ENCODE measurements at regions not wholly inside any gene's neighbourhood (a gene's known extent, or its start where the extent isn't known, plus 50 kb on each side); places are given as distances from the start of the nearest gene placed in this dataset.

GRCh38 chr4:136012220-136012619, 1520.1 kb downstream of the PCDH18 start:
- TF ChIP-seq CTCF (tag by site-specific recombination; IDR thresholded peaks at IDR 0.05) (no peak), ZNF549 (tag by site-specific recombination; IDR thresholded peaks at IDR 0.05) (no peak), YY1 (tag by site-specific recombination; IDR thresholded peaks at IDR 0.05) (no peak), ZNF585B (tag by site-specific recombination; IDR thresholded peaks at IDR 0.05) (no peak), SALL2 (tag by site-specific recombination; IDR thresholded peaks at IDR 0.05; ENCODE audit: borderline replicate concordance) (no peak), HOXD13 (CRISPR knock-in tag; IDR thresholded peaks at IDR 0.05; ENCODE audit: borderline replicate concordance) (no peak), SP3 (tag by site-specific recombination; IDR thresholded peaks at IDR 0.05) (no peak), ZBTB1 (tag by site-specific recombination; IDR thresholded peaks at IDR 0.05) (no peak), TCF7L2 (IDR thresholded peaks at IDR 0.05; ENCODE audit: borderline replicate concordance, low read depth, low read length) (no peak), ZNF677 (tag by site-specific recombination; IDR thresholded peaks at IDR 0.05) (no peak), ZNF530 (tag by site-specific recombination; IDR thresholded peaks at IDR 0.05; ENCODE audit: low read depth) (no peak)
